LNCaP clone FGC (cell line): ENCODE measurements at regions not wholly inside any gene's neighbourhood (a gene's known extent, or its start where the extent isn't known, plus 50 kb on each side); places are given as distances from the start of the nearest gene placed in this dataset.

ENCODE experiments used
- DNase-seq: peaks from one replicate; pipeline ENCODE4 v3.0.0-alpha.2; 2011; ENCODE audit warnings: low read depth
- H3K4me3 ChIP-seq: 2 replicates; pipeline ENCODE4 v1.5.1; 2011; ENCODE audit warnings: mild to moderate bottlenecking, low read depth, low read length, control low read depth
- CTCF ChIP-seq: IDR thresholded peaks from 2 replicates; pipeline ENCODE4 v1.5.1; 2012; ENCODE audit warnings: mild to moderate bottlenecking; ENCODE audit not compliant: control insufficient read depth, insufficient read depth; ENCODE audit errors: extremely low read depth

- no peak for DNase-seq
- no peak overlapping the region for H3K4me3 ChIP-seq
- TF ChIP-seq CTCF: no peak
Observed at GRCh38 chr13:99059498-99060075, 81.7 kb upstream of the DOCK9 start.

GRCh38 chr13:99061411-99061810 is 83.5 kb upstream of the DOCK9 start:
- no peak overlapping the region for H3K4me3 ChIP-seq
- TF ChIP-seq CTCF: no peak
- DNase-seq: no peak

GRCh38 chr13:99062593-99062992 is 84.7 kb upstream of the DOCK9 start:
- no peak for TF ChIP-seq CTCF
- H3K4me3 ChIP-seq: no peak overlapping the region
- no peak for DNase-seq

GRCh38 chr13:99063178-99063577 is 85.3 kb upstream of the DOCK9 start:
- no peak overlapping the region for H3K4me3 ChIP-seq
- DNase-seq: no peak
- TF ChIP-seq CTCF: no peak

- no peak overlapping the region for H3K4me3 ChIP-seq
- TF ChIP-seq CTCF: no peak
- DNase-seq: no peak
Observed at GRCh38 chr13:99063952-99064351, 86.1 kb upstream of the DOCK9 start.

GRCh38 chr13:99064624-99065234 is 86.9 kb upstream of the DOCK9 start:
- no peak for DNase-seq
- TF ChIP-seq CTCF: no peak
- H3K4me3 ChIP-seq: no peak overlapping the region
